NOMO-1 (cell line): ENCODE measurements at regions not wholly inside any gene's neighbourhood (a gene's known extent, or its start where the extent isn't known, plus 50 kb on each side); places are given as distances from the start of the nearest gene placed in this dataset.
"Not testable (repeated sequence)": the region's sequence is repeated elsewhere in the genome, so short reads cannot be mapped to it uniquely, and the experiment has no call there.

Source experiments
- DNase-seq, 2 experiments: peaks; one replicate each; lab custom pipeline; 2025; ENCODE audit not compliant: unreplicated experiment in 2 of 2; lab: John Stamatoyannopoulos, UW

DNA sequence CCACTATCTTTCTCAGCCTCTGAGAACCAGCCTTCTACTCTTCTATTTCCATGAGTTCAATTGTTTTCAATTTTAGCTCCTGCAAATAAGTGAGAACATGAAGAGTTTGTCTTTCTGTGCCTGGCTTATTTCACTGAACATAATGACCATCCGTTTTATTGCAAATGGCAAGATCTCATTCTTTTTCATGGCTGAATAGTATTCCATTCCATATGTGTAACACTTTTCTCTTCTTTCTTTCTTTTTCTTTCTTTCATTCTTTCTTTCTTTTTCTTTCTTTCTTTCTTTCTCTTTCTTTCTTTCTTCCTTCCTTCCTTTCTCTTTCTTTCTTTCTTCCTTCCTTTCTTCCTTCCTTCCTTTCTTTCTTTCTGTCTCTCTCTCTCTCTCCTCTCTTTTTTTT lies 228.7 kb downstream of the SHOX start:
- DNase-seq, result no peak

GRCh38 chrX:858542-859078 lies 228.0 kb downstream of the SHOX start:
- DNase-seq, result no peak

DNA sequence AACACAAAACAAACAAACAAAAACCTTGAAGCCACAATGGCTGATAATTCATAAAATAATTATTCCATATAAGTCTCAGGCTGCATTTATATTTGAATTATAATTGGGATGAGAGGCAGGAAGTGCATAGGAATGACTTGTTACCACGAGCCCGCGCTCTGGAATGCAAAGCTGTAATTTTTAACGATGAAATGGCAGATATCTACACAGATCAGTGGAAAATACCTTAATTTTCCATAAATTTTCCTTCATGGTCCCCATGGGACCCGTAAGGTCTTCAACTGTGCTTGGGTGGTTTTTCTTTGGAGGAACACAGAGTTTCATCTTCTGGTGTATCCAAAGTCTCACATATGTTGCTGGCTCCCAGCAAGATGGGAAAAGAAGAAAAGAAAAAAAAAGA lies 226.8 kb downstream of the SHOX start:
- no peak for DNase-seq

- no peak for DNase-seq
Measured at GRCh38 chrX:856566-857290, 226.1 kb downstream of the SHOX start.

DNA sequence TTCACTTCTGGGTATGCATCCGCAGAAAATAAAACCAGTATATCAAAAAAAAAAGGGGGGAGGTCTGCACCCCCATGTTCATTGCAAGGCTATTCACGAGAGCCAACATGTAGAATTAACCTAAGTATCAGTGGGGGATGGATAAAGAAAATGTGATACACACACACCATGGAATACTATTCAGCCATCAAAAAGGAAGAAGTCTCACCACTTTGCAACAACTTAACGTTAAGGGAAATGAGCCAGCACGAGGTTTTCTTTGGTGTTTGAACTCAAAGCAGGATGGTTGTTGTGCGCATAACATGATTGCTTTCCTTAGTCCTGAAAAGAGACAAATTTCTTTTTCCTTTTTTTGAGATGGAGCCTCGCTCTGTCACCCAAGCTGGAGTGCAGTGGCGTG lies 222.7 kb downstream of the SHOX start:
- no peak for DNase-seq

DNA sequence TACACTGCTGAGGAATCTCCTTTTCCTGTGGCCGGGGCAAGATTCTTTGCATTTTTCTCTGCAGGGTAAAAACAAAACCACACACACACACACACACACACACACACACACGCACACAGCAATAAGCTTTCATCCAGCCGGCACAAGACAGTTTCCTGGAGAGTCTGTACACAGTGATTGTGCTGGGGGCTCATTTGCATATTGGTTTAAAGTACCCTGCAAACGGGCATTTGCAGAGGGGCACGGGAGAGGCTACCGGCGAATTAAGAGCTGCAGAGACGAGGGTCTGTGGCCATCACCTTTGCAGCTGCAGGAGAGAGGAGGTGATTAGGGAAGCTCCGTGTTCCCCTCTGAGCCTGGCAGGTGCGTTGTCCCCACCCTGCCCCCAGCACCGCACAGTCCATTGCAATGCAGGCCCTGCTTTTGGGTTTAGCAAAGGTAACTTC lies 219.9 kb downstream of the SHOX start:
- no peak for DNase-seq

DNA sequence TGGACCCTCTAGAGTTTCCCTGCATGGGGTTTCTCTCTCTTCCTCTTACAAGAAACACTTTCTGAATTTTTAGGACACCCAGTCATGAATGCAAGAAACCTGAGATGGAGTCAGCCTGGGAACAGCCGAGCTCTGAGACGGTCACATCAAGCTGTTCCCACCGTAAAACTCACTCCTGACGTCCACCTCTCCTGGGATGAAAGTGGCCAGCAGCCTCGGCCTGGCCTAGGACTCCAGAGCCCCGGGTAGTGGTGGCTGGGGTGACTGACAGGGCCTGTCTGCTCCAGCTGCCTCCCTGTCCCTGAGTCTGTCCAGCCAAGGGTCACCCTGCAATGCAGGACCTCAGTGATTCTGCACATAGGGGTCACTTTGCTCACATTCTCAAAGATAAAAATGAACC lies 217.8 kb downstream of the SHOX start:
- DNase-seq, result no peak

DNA sequence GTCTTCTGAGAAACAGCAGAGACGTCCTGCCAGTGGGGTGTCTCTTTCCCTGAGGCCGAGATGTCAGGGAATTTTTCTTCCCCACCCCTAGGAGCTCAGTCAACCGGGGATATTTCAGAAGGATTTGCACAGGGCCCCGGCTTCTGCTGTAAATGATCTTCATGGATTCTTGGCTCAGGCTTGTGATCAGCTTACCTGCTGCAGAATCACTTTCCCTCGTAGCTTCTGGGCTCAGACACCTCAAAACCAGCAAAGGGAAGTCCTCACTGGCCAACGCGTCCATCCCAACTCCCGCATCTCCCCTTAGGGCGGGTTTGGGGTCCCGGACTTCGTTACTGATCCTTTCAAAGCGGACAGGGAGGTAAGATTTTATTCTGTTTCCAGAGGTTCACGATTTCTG lies 212.7 kb downstream of the SHOX start:
- no peak for DNase-seq

DNA sequence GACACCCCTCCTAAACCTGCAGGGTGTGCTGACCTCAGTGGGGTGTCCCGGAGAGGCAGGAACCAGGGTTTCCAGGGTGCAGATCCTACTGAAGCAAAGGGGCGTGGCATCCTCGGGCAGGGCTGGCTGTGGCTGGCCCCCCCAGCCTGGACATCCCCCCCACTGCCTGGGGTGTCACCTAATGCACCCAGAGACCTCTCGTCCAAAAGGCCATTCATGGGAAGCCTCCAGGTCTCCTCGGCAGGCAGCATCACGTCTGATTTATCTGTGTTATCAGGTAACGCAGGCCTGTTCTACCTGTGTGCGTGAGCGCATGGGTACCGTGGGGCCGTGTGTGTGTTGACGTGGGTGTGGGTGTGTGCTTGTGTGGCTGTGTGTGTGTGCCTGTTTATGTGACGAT lies 210.0 kb downstream of the SHOX start:
- DNase-seq, result no peak

DNA sequence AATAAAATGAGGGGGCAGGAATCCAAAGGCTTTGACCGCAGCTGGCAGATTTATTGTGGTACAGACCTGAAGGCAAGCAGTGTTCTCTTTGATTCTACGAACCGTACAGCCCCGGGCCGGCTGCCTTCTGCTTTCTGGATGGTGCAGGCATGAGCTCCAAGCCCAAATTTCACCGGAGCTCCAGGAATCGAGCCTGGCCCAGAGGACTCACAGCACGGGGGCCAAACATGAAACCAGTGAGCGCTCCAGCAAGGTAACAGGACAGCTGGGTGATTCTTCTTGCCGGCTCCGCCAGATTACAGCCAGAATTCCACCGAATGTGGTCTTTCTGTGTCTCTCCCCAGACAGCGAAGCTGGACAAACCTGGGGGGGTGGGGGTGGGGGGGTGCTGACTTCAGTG lies 208.1 kb downstream of the SHOX start:
- DNase-seq, result peak; percentile 41 to 53

DNA sequence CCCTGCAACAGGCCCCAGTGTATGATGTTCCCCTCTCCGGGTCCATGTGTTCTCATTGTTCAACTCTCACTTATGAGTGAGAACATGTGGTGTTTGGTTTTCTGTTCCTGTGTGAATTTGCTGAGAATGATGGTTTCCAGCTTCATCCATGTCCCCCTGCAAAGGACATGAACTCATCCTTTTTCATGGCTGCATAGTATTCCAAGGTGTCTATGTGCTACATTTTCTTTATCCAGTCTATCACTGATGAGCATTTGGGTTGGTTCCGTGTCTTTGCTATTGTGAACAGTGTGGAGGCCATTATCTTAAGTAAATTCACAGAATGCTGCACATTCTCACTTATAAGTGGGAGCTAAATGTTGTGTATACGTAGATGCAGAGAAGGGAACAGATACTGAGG lies 205.3 kb downstream of the SHOX start:
- not testable (repeated sequence) for DNase-seq

GRCh38 chrX:830532-830931 lies 199.9 kb downstream of the SHOX start:
- no peak for DNase-seq

DNA sequence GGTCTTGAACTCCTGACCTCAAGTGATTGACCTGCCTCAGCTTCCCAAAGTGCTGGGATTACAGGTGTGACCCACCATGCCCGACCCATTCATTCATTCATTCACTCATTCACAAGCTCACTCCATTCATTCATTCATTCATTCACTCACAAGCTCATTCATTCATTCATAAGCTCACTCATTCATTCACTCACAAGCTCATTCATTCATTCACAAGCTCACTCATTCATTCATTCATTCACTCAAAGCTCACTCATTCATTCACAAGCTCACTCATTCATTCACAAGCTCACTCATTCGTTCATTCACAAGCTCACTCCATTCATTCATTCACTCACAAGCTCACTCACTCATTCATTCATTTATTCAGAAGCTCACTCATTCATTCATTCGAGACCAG lies 198.6 kb downstream of the SHOX start:
- no peak for DNase-seq

- peak; percentile 9 to 67 for DNase-seq
Measured at GRCh38 chrX:828411-828959, 197.9 kb downstream of the SHOX start.

DNA sequence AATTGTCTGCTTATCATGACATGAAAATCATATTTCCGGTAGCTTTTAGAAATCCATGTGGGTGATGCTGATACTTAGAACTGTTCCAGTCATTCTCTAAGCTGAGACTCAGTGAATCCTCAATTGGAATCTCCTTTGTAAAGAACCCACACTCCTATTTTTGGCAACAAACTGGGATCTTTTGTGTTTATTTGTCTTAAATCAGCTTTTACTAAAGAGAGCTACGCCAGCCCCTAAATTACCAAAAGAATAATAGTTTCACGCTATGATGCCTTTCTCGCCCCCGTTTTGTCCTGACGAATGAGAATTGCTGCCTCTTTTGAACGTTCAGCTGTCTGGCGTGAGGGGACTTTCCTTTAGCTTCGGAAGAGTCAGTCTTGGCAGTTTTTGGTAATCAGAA lies 195.9 kb downstream of the SHOX start:
- DNase-seq, result no peak

- peak in 1 of 2 experiments; percentile 47 for DNase-seq
Measured at GRCh38 chrX:825991-826390, 195.4 kb downstream of the SHOX start.

DNA sequence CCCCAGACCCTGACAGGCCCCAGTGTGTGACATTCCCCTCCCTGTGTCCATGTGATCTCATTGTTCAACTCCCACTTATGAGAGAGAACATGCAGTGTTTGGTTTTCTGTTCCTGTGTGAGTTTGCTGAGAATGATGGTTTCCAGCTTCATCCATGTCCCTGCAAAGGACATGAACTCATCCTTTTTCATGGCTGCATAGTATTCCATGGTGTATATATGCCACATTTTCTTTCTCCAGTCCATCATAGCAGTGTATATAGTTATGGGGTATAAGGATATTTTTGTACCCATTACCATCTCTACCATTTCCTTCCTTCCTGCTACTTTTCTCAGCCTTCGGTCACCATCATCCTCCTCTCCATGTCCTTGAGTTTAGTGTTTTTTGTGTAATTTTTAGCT lies 192.5 kb downstream of the SHOX start:
- DNase-seq, result not testable (repeated sequence)

- DNase-seq, result peak; percentile 51 to 55
Measured at GRCh38 chrX:821327-822107, 190.9 kb downstream of the SHOX start.

GRCh38 chrX:819684-820083 lies 189.1 kb downstream of the SHOX start:
- DNase-seq, result no peak

DNA sequence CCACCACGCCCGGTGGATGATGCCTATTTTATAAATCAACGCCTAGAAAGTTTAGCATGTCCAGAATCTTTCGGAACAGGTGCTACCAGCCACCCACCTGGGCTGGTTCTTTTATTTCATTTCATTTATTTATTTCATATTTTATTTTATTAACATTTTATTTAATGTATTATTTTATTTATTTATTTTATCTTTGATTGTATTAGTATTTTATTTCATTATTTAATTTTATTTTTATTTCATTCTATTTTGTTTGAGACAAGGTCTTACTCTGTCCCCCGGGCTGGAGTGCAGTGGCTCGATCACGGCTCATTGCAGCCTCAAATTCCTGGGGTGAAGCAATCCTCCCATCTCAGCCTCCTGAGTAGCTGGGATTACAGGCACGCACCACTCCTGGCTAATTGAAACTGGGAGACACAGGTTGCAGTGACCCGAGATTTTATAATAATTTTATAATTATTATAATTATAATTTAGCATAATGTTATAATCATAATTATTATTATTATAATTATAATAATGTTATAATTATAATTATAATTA lies 187.2 kb downstream of the SHOX start:
- DNase-seq, result no peak

- not testable (repeated sequence) for DNase-seq
Measured at GRCh38 chrX:817147-817546, 186.6 kb downstream of the SHOX start.
